Mesendoderm (in vitro differentiated cells): ENCODE measurements at regions not wholly inside any gene's neighbourhood (a gene's known extent, or its start where the extent isn't known, plus 50 kb on each side); places are given as distances from the start of the nearest gene placed in this dataset.
"Not testable (repeated sequence)": the region's sequence is repeated elsewhere in the genome, so short reads cannot be mapped to it uniquely, and the experiment has no call there.

Experiments used
- DNase-seq: peaks from one replicate; pipeline ENCODE4 v3.0.0; 2013
- H2AK5ac ChIP-seq: 2 replicates; pipeline ENCODE4 v1.6.1; 2013; ENCODE audit warnings: low read length, inconsistent platforms
- H2BK120ac ChIP-seq: 2 replicates; pipeline ENCODE4 v1.6.1; 2013; ENCODE audit warnings: low read depth, mild to moderate bottlenecking, low read length, moderate library complexity, mixed read lengths
- H2BK15ac ChIP-seq: replicated peaks from 2 replicates; pipeline ENCODE4 v1.6.1; 2013; ENCODE audit warnings: low read depth, mild to moderate bottlenecking, moderate library complexity
- H2BK5ac ChIP-seq: 2 replicates; pipeline ENCODE4 v1.6.1; 2013; ENCODE audit warnings: low read length, inconsistent platforms
- H3K18ac ChIP-seq: 2 replicates; pipeline ENCODE4 v1.6.1; 2013; ENCODE audit warnings: mild to moderate bottlenecking, low read length, mixed read lengths
- H3K23ac ChIP-seq: one replicate; pipeline ENCODE4 v1.6.1; 2013; ENCODE audit warnings: low read length
- H3K27ac ChIP-seq: 2 replicates; pipeline ENCODE4 v1.5.1; 2013; ENCODE audit warnings: low read depth, mild to moderate bottlenecking, inconsistent platforms, low read length, moderate library complexity
- H3K27me3 ChIP-seq: 2 replicates; pipeline ENCODE4 v1.6.1; 2013; ENCODE audit warnings: low read length, control low read depth, mild to moderate bottlenecking, inconsistent platforms; ENCODE audit not compliant: insufficient read depth, poor library complexity
- H3K36me3 ChIP-seq: 2 replicates; pipeline ENCODE4 v1.6.1; 2013; ENCODE audit warnings: low read length, inconsistent platforms; ENCODE audit not compliant: control insufficient read depth, insufficient read depth
- H3K4ac ChIP-seq: one replicate; pipeline ENCODE4 v1.6.1; 2013; ENCODE audit warnings: low read depth, mild to moderate bottlenecking, low read length, moderate library complexity
- H3K4me1 ChIP-seq: 2 replicates; pipeline ENCODE4 v1.6.1; 2013; ENCODE audit warnings: low read depth, low read length, inconsistent platforms; ENCODE audit not compliant: control insufficient read depth
- H3K4me2 ChIP-seq: 2 replicates; pipeline ENCODE4 v1.6.1; 2013; ENCODE audit warnings: low read length
- H3K4me3 ChIP-seq: 2 replicates; pipeline ENCODE4 v1.5.1; 2013; ENCODE audit warnings: mild to moderate bottlenecking, low read length
- H3K56ac ChIP-seq: one replicate; pipeline ENCODE4 v1.6.1; 2013; ENCODE audit warnings: low read length
- H3K79me1 ChIP-seq: 2 replicates; pipeline ENCODE4 v1.6.1; 2013; ENCODE audit warnings: low read length, inconsistent platforms
- H3K79me2 ChIP-seq: 2 replicates; pipeline ENCODE4 v1.6.1; 2013; ENCODE audit warnings: mild to moderate bottlenecking, low read length; ENCODE audit not compliant: control insufficient read depth, insufficient read depth
- H3K9ac ChIP-seq: 2 replicates; pipeline ENCODE4 v1.6.1; 2013; ENCODE audit warnings: low read length, inconsistent platforms
- H4K5ac ChIP-seq: one replicate; pipeline ENCODE4 v1.6.1; 2013; ENCODE audit warnings: low read length
- H4K8ac ChIP-seq: one replicate; pipeline ENCODE4 v1.6.1; 2013; ENCODE audit warnings: low read depth, mild to moderate bottlenecking, control low read depth, low read length, moderate library complexity
- WGBS: extraction: QIAGEN DNeasy Blood & Tissue Kit; methylation state at CpG from one replicate; pipeline ENCODE4 v1.1.7; 2013; ENCODE audit warnings: low lambda C conversion rate, missing lambda C conversion rate; ENCODE audit not compliant: insufficient coverage; ENCODE audit errors: extremely low coverage; 5-methylcytosine and 5-hydroxymethylcytosine counted together

DNA sequence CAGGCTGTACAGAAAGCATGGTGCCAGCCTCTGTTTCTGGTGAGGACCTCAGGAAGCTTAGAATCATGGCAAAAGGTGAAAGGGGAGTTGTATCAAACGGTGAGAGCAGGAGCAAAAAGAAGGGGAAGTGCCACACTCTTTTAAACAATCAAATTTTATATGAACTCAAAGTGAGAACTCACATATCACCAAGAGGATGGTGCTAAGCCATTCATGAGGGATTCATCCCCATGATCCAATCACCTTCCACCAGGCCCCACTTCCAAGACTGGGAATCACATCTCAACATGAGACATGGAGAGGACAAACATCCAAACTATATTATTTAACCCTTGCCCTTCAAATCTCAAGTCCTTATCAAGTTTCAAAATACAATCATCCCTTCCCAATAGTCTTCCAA, 836.7 kb downstream of the SLITRK5 start:
- no peaks in the 10 kb centered on the region for H3K79me1 ChIP-seq
- H2BK120ac ChIP-seq, result no peak overlapping the region
- H3K4me2 ChIP-seq, result no peak overlapping the region
- no peak overlapping the region for H3K4ac ChIP-seq
- H2BK5ac ChIP-seq, result no peak overlapping the region
- H3K56ac ChIP-seq, result no peak overlapping the region
- H4K8ac ChIP-seq, result no peak overlapping the region
- WGBS, result no CpG with 5 or more reads among the region's 1 CpG
- no peak overlapping the region for H2AK5ac ChIP-seq
- no peaks in the 10 kb centered on the region for H3K36me3 ChIP-seq
- H3K79me2 ChIP-seq, result no peaks in the 10 kb centered on the region
- H3K9ac ChIP-seq, result no peak overlapping the region
- no peak overlapping the region for H3K27ac ChIP-seq
- no peak overlapping the region for H2BK15ac ChIP-seq
- no peaks in the 10 kb centered on the region for H3K4me1 ChIP-seq
- no peak overlapping the region for H3K18ac ChIP-seq
- no peak overlapping the region for H3K23ac ChIP-seq
- H3K27me3 ChIP-seq, result no peaks in the 10 kb centered on the region
- DNase-seq, result no peak
- H3K4me3 ChIP-seq, result no peak overlapping the region
- no peak overlapping the region for H4K5ac ChIP-seq

DNA sequence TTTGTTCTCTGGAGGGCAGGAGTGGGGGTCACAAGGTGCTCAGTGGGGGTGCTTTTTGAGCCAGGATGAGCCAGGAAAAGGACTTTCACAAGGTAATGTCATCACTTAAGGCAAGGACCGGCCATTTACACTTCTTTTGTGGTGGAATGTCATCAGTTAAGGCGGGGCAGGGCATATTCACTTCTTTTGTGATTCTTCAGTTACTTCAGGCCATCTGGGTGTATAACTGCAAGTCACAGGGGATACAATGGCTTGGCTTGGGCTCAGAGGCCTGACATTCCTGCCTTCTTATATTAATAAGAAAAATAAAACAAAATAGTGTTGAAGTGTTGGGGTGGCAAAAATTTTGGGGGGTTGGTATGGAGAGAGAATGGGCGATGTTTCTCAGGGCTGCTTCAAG, 841.8 kb downstream of the SLITRK5 start:
- H2BK5ac ChIP-seq, H4K5ac ChIP-seq, H2BK15ac ChIP-seq, H3K79me1 ChIP-seq, H2AK5ac ChIP-seq, H3K4me3 ChIP-seq, H3K27me3 ChIP-seq, H3K18ac ChIP-seq, H3K27ac ChIP-seq, H3K9ac ChIP-seq, H3K4ac ChIP-seq, H4K8ac ChIP-seq, H3K56ac ChIP-seq, H3K36me3 ChIP-seq, H3K4me2 ChIP-seq, H2BK120ac ChIP-seq, H3K23ac ChIP-seq, H3K4me1 ChIP-seq, H3K79me2 ChIP-seq: not testable (repeated sequence)
- no CpG with 5 or more reads among the region's 3 CpGs for WGBS
- peak; percentile 9 for DNase-seq

DNA sequence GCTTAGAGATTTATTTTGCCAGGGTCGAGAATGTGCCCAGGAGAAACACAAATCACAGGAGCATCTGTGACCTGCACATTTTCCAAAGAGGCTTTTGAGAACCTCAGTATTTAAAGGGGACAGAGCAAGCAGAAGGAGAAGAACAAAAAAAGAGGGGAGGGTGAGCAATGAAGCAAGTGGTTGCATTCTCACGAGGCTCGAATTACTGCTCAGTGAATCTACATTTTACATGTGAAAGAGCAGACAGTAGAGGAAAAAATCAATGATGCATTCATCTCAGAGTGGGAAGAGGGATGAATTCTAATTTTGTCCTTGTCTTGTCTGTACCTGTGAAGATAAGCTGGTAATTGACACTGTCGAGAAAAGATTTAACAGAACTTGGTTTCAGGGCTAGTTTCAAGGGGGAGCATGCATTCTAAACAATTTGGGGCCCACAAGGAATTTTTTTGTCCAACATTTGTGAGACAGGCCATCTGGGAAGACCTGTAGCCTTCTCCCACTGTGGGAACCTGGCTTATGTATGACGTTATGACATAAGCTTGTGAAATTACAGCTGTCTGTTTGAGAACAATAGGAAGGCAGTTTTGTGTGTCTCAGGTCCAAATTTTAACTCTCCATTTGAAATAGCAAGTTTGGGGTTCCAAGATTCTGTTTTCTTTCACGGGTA, 855.1 kb downstream of the SLITRK5 start:
- no peaks in the 10 kb centered on the region for H3K27me3 ChIP-seq
- H3K4ac ChIP-seq, result no peak overlapping the region
- no peaks in the 10 kb centered on the region for H3K4me1 ChIP-seq
- H3K4me2 ChIP-seq, result no peak overlapping the region
- H2BK120ac ChIP-seq, result no peak overlapping the region
- no peak overlapping the region for H4K8ac ChIP-seq
- H3K18ac ChIP-seq, result no peak overlapping the region
- no peaks in the 10 kb centered on the region for H3K79me2 ChIP-seq
- H3K23ac ChIP-seq, result no peak overlapping the region
- H4K5ac ChIP-seq, result no peak overlapping the region
- no peak overlapping the region for H2BK15ac ChIP-seq
- no peak overlapping the region for H2BK5ac ChIP-seq
- no peak overlapping the region for H3K9ac ChIP-seq
- H3K56ac ChIP-seq, result no peak overlapping the region
- H3K36me3 ChIP-seq, result no peaks in the 10 kb centered on the region
- H3K4me3 ChIP-seq, result no peak overlapping the region
- no peak overlapping the region for H2AK5ac ChIP-seq
- no peak overlapping the region for H3K27ac ChIP-seq
- peak; percentile 14 for DNase-seq
- no CpG with 5 or more reads among the region's 6 CpGs for WGBS
- no peaks in the 10 kb centered on the region for H3K79me1 ChIP-seq

DNA sequence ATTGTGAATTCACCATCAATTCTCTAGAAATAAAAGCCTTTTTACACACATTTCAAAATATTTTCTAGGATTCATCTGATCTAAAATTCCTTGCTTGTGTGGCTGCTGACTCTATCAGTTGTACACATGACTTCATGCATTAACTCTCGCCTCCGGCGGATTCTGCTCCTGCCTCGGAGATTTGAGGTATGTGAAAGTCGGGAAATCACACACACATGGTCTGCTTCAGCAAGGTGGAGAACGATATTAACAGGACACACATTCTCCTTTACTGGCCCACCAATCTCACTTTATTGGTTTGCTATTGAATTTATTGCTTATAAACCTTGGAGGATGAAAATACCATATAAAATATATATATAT, 855.7 kb downstream of the SLITRK5 start:
- Histone ChIP-seq H3K4ac (no peak overlapping the region), H3K9ac (no peak overlapping the region), H3K23ac (no peak overlapping the region), H3K27ac (no peak overlapping the region), H4K8ac (no peak overlapping the region), H4K5ac (no peak overlapping the region), H2AK5ac (no peak overlapping the region), H2BK15ac (no peak overlapping the region), H3K79me2 (no peaks in the 10 kb centered on the region), H3K18ac (no peak overlapping the region), H3K4me3 (no peak overlapping the region), H3K27me3 (no peaks in the 10 kb centered on the region), H3K36me3 (no peaks in the 10 kb centered on the region), H2BK120ac (no peak overlapping the region), H3K4me2 (no peak overlapping the region), H3K79me1 (no peaks in the 10 kb centered on the region), H2BK5ac (no peak overlapping the region), H3K4me1 (no peaks in the 10 kb centered on the region), H3K56ac (no peak overlapping the region)
- no CpG with 5 or more reads among the region's 6 CpGs for WGBS
- DNase-seq, result no peak

DNA sequence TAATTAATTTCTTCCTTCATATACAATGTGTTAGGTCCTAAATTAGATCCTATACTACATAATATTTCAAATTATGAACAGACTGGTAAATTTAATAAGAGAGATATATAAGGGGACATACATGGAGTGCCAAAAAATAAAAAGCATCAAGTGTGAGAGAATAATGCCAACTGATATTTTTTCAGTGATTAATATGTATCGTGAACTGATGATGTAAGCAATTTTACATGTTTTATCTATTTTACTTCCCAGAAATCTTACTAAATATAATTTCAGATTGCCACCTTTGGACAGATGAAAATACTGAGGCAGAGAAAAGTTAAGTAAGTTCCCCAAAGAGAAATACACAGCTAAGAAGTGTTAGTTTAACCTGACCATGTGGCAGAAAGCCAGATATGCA, 870.8 kb downstream of the SLITRK5 start:
- H3K27me3 ChIP-seq, result no peaks in the 10 kb centered on the region
- H3K79me2 ChIP-seq, result no peaks in the 10 kb centered on the region
- no peak overlapping the region for H3K18ac ChIP-seq
- no peaks in the 10 kb centered on the region for H3K4me1 ChIP-seq
- H3K4me2 ChIP-seq, result no peak overlapping the region
- no peak for DNase-seq
- H2AK5ac ChIP-seq, result no peak overlapping the region
- no peak overlapping the region for H3K23ac ChIP-seq
- no peaks in the 10 kb centered on the region for H3K36me3 ChIP-seq
- no peak overlapping the region for H3K56ac ChIP-seq
- no peak overlapping the region for H3K9ac ChIP-seq
- WGBS, result no CpG with 5 or more reads among the region's 1 CpG
- H4K8ac ChIP-seq, result no peak overlapping the region
- no peak overlapping the region for H4K5ac ChIP-seq
- no peaks in the 10 kb centered on the region for H3K79me1 ChIP-seq
- H2BK5ac ChIP-seq, result no peak overlapping the region
- H3K4ac ChIP-seq, result no peak overlapping the region
- no peak overlapping the region for H2BK120ac ChIP-seq
- no peak overlapping the region for H3K27ac ChIP-seq
- H3K4me3 ChIP-seq, result no peak overlapping the region
- no peak overlapping the region for H2BK15ac ChIP-seq

DNA sequence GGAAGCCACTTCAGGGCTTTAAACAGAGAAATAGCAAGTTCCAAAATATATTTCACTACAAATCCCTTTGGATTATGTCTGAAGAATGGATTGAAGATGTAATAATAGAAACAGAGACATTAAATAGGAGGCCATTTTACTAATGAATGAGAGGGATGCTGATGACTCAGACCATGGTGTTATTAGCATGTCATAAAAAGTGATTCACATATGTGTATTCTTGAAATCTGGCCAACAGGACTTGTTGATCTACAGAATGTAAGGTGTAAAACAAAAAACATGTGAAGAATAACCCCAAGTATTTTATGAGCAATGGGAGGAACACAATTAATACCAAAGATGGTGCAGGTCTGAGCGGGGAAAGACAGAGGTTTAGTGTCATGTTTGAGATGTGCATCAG, 873.7 kb downstream of the SLITRK5 start:
- Histone ChIP-seq H4K8ac (no peak overlapping the region), H3K23ac (no peak overlapping the region), H3K9ac (no peak overlapping the region), H3K79me2 (no peaks in the 10 kb centered on the region), H3K27ac (no peak overlapping the region), H2AK5ac (no peak overlapping the region), H3K79me1 (no peaks in the 10 kb centered on the region), H3K4ac (no peak overlapping the region), H3K4me3 (no peak overlapping the region), H3K27me3 (no peaks in the 10 kb centered on the region), H4K5ac (no peak overlapping the region), H3K36me3 (no peaks in the 10 kb centered on the region), H2BK120ac (no peak overlapping the region), H3K4me2 (no peak overlapping the region), H3K18ac (no peak overlapping the region), H3K4me1 (no peaks in the 10 kb centered on the region), H2BK15ac (no peak overlapping the region), H3K56ac (no peak overlapping the region), H2BK5ac (no peak overlapping the region)
- WGBS, result no CpG with 5 or more reads among the region's 1 CpG
- DNase-seq, result no peak
